Activated CD4-positive, alpha-beta T cell treated with anti-CD3 and anti-CD28 coated beads for 36 hours (primary cell): ENCODE measurements at regions not wholly inside any gene's neighbourhood (a gene's known extent, or its start where the extent isn't known, plus 50 kb on each side); places are given as distances from the start of the nearest gene placed in this dataset.
"Not testable (repeated sequence)": the region's sequence is repeated elsewhere in the genome, so short reads cannot be mapped to it uniquely, and the experiment has no call there.

Source experiments
- ATAC-seq: fragments of 200-7000 bp; cut with Tn5 transposase; one replicate; pipeline ENCODE4 v1.10.0; 2021; ENCODE audit warnings: mild to moderate bottlenecking, moderate library complexity
- CTCF ChIA-PET: fragments of 350-600 bp; sonication (Branson Sonifier 250); formaldehyde crosslinking; loops from one replicate; lab custom pipeline; 2021; ENCODE audit warnings: antibody characterized with exemption; lab: Charles Lee
- POLR2A ChIA-PET: fragments of 350-600 bp; sonication (Branson Sonifier 250); formaldehyde crosslinking; loops from one replicate; lab custom pipeline; 2021; ENCODE audit warnings: antibody characterized with exemption, inconsistent platforms; lab: Charles Lee
- DNase-seq: peaks from one replicate; pipeline ENCODE4 v3.0.0-alpha.2; 2020
- H3K27ac Mint-ChIP-seq: one replicate; pipeline ENCODE4 v1.8.0; 2021; ENCODE audit warnings: mixed read lengths
- H3K27me3 Mint-ChIP-seq: one replicate; pipeline ENCODE4 v1.8.0; 2021; ENCODE audit warnings: mixed read lengths
- H3K36me3 Mint-ChIP-seq: one replicate; pipeline ENCODE4 v1.8.0; 2021; ENCODE audit warnings: low read depth, mixed read lengths
- H3K4me1 Mint-ChIP-seq: one replicate; pipeline ENCODE4 v1.8.0; 2021; ENCODE audit warnings: mixed read lengths
- H3K4me3 Mint-ChIP-seq: one replicate; pipeline ENCODE4 v1.8.0; 2021; ENCODE audit warnings: mild to moderate bottlenecking, moderate library complexity, mixed read lengths
- H3K9me3 Mint-ChIP-seq: one replicate; pipeline ENCODE4 v1.8.0; 2021; ENCODE audit warnings: low read depth, mixed read lengths
- intact Hi-C, 2 experiments: fragments of 100-400 bp; cut with DNase I in 1 of 2; cut with micrococcal nuclease in 1 of 2; formaldehyde crosslinking; loops; one replicate each; pipeline versions ENCODE4 v1.14.2 to v1.15.1; 2022 to 2024; cut with DNase I, micrococcal nuclease

DNA sequence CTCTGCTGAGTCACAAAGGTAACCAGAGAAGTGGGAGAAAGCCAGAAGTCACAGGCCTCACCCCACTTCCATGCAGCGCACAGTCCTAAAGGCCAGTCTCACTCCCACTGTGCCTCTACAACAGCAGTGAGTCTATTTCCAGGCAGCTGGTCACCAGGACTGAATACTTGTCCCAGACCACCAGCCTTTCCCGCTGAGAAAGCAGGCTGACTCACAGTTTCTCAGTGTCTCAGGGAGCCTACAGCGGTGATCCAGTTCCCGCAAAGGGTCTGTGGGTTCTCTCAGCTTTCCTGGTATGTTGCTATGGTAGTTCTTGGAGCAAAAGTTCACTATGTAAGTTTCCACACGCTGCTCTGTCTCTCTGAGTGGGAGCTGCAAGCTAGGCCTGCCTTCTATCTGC is 622.5 kb downstream of the RNF144A start:
- Mint-ChIP-seq H3K27ac (peak overlapping the region; percentile 55), H3K9me3 (peaks cover 34% of the 10 kb centered on the region)

DNA sequence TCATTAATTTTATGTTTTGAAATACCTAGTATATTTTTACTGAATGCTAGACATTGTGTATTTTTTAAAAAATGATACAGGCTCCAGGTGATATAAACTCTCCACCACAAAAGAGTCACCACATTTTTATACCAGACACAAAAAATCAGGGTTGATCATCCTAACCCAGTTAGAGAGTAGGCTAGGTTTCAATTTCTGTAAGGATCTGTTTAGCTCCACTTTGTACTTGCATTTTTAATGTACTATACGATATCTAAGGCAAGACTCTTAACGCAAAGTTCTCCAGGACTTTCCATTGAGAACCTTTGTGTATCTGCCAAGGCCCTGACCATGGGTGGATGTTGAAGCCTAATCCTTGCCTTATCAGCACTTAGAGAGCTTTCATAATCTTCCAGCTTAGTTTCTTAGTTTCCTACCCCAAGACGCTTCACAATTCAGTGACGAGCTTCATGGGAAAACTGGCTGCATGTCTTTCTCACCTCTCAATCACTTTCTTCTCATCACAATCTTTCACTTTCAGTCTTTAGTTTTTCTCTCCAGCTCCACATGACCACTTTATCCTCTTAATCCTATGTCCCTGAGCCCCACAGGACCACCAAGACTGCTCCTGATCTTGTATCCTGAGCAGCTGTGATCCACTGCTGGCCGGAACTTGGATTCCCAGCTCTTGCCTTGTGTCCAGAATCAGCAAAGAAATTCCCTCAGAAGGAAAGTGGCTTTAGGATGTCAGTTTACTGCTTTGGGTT is 635.8 kb downstream of the RNF144A start:
- ChIA-PET CTCF (interaction anchor here (0.5 to 1.0 kb wide), 4 partner anchors 17 to 404 kb away, joined by 3 to 4 read pairs (median 3); no protein-coding TSS in a partner anchor), POLR2A (interaction anchor here (0.5 to 0.9 kb wide), 2 partner anchors 30 to 278 kb away, joined by 3 read pairs; no protein-coding TSS in a partner anchor)
- peaks cover 23% of the 10 kb centered on the region for H3K4me1 Mint-ChIP-seq
- DNase-seq (no peak), ATAC-seq (peak; percentile 92)
- H3K9me3 Mint-ChIP-seq: peaks cover 2% of the 10 kb centered on the region
- no peaks in the 10 kb centered on the region for H3K27me3 Mint-ChIP-seq
- intact Hi-C loops: no loop called here
- H3K27ac Mint-ChIP-seq: peak overlapping the region; percentile 48
- no peak overlapping the region for H3K4me3 Mint-ChIP-seq
- no peaks in the 10 kb centered on the region for H3K36me3 Mint-ChIP-seq

More for the DNA sequence above, 622.5 kb downstream of the RNF144A start:
- ChIA-PET POLR2A (no interaction called here), CTCF (interaction anchor here (1.1 to 1.4 kb wide), 2 partner anchors 12 to 16 kb away, joined by 3 read pairs; no protein-coding TSS in a partner anchor)
- H3K4me1 Mint-ChIP-seq: peaks cover 49% of the 10 kb centered on the region
- peaks cover 21% of the 10 kb centered on the region for H3K36me3 Mint-ChIP-seq
- peak; percentile 39 for ATAC-seq
- no peak for DNase-seq
- intact Hi-C loops: no loop called here
- no peaks in the 10 kb centered on the region for H3K27me3 Mint-ChIP-seq
- no peak overlapping the region for H3K4me3 Mint-ChIP-seq

DNA sequence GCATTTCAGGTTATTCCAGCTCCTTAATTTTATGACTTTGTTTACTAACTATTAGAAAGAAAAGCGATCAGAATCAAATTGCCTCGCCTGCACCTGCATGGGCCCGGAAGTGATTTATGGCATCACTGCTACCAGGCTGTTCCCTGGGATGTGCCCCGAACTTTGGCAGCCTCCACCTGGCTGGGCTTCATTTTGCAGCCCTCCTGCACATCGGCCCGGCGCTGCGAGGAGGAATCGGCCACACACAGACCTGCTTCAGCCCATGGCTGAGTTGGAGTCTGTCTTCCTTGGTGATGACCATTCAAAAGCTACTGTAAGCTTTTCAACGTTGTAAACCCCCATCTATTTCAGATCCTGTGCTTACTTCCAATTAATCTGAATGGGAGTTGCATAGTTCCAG is 638.0 kb downstream of the RNF144A start:
- Mint-ChIP-seq H3K9me3 (no peaks in the 10 kb centered on the region), H3K27me3 (no peaks in the 10 kb centered on the region), H3K36me3 (no peaks in the 10 kb centered on the region), H3K4me3 (no peak overlapping the region), H3K4me1 (peaks cover 26% of the 10 kb centered on the region), H3K27ac (no peak overlapping the region)
- POLR2A ChIA-PET: no interaction called here
- intact Hi-C loops: no loop called here
- CTCF ChIA-PET: interaction anchor here (0.8 to 1.2 kb wide), 3 partner anchors 10 to 13 kb away, joined by 3 to 5 read pairs (median 3); no protein-coding TSS in a partner anchor
- DNase-seq: no peak
- no peak for ATAC-seq

DNA sequence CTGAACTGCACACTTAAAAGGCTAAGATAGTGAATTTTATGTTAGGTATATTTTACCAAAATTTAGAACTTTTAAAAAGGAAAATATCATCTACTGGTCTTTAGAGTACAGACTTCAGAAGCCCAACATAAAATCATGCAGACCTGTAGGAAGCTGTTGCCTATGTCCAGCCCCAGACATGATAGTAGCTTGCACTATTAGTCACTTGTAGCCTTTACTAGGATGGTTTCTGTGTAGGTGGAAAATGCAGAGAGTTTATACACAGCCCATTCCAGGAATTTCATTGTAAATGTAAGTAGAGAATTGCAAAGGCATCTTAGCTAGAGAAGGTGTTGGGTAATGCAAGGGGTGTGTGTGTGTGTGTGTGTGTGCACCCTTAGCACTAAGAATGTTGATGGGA is 640.2 kb downstream of the RNF144A start:
- Mint-ChIP-seq H3K4me1 (peaks cover 26% of the 10 kb centered on the region), H3K4me3 (no peak overlapping the region), H3K27me3 (no peaks in the 10 kb centered on the region), H3K27ac (no peak overlapping the region), H3K36me3 (no peaks in the 10 kb centered on the region), H3K9me3 (no peaks in the 10 kb centered on the region)
- CTCF ChIA-PET: no interaction called here
- no peak for ATAC-seq
- POLR2A ChIA-PET: no interaction called here
- intact Hi-C loops: no loop called here
- DNase-seq: no peak

DNA sequence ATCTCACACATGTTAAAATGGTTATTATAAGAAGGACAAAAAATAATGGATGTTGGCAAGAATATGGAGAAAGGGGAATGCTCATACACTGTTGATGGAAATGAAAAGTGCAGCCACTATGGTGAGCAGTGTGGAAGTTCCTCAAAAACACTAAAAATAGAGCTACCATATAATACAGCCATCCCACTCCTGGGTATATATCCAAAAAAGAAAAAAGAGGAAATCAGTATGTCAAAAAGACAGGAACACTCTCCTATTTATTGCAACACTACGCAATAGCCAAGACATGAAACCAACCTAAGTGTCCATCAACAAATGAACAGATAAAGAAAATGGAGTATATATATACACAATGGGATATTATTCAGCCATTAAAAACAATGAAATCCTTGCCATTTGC is 642.6 kb downstream of the RNF144A start:
- intact Hi-C loops: loop anchor here in 1 of 2 experiments (10.0 kb wide), 1 partner anchor 985 kb away; no protein-coding TSS in a partner anchor
- DNase-seq (no peak), ATAC-seq (no peak)
- Mint-ChIP-seq H3K4me1 (peaks cover 14% of the 10 kb centered on the region), H3K9me3 (no peaks in the 10 kb centered on the region), H3K27me3 (no peaks in the 10 kb centered on the region), H3K4me3 (no peak overlapping the region), H3K27ac (no peak overlapping the region), H3K36me3 (peaks cover 3% of the 10 kb centered on the region)
- CTCF ChIA-PET: no interaction called here
- POLR2A ChIA-PET: no interaction called here

DNA sequence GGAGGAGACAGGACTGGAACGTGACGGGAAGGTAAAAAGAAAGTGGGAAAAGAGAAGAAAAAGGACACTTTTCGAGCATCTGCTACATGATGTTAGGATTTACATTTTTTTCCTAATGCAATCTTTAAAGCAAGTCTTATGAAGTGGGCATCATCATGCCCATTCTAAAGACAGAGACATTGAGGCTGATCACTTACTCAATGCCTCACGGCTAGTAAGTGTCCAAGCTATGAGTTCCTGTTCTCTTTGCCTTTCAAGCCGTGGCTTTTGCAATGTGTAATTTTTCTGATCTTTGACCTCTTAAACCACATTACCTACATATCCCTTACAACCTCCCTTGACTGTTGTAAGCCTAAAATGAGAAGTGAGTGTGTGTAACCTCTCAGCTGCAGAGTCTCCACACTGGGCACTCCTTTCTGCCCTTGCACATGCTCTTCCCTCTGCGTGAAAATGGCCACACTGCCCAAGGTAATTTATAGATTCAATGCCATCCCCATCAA is 649.2 kb downstream of the RNF144A start:
- POLR2A ChIA-PET: no interaction called here

DNA sequence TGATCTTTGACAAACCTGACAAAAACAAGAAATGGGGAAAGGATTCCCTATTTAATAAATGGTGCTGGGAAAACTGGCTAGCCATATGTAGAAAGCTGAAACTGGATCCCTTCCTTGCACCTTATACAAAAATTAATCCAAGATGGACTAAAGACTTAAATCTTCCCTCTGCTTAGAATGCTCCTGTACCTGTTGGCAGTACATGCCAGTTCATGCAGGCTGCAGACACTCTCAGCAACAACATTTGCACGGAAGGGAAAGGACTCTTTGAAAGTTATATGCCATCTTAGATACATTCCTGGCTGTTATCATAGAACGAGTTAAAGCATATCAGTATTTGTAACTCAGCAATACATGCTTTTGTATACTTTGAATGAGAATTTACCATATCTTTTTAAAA is 649.9 kb downstream of the RNF144A start:
- Mint-ChIP-seq H3K27ac (peak overlapping the region; percentile 88), H3K9me3 (peaks cover 11% of the 10 kb centered on the region), H3K4me1 (peaks cover 50% of the 10 kb centered on the region), H3K36me3 (peaks cover 38% of the 10 kb centered on the region), H3K4me3 (peak overlapping the region; percentile 9)
- peak; percentile 9 for ATAC-seq
- intact Hi-C loops: loop anchor here (1.0 to 10.0 kb wide), 9 partner anchors 40 to 978 kb away; no protein-coding TSS in a partner anchor
- ChIA-PET CTCF (interaction anchor here (1.0 to 1.6 kb wide), 7 partner anchors 12 to 977 kb away, joined by 3 to 11 read pairs (median 5); no protein-coding TSS in a partner anchor), POLR2A (interaction anchor here (0.5 to 1.1 kb wide), 3 partner anchors 43 to 301 kb away, joined by 3 read pairs; no protein-coding TSS in a partner anchor)
- DNase-seq, H3K27me3 Mint-ChIP-seq: not testable (repeated sequence)

More for the DNA sequence above, 649.2 kb downstream of the RNF144A start:
- intact Hi-C loops: loop anchor here (2.0 to 10.0 kb wide), 8 partner anchors 39 to 978 kb away; no protein-coding TSS in a partner anchor
- Mint-ChIP-seq H3K4me1 (peaks cover 44% of the 10 kb centered on the region), H3K27ac (peak overlapping the region; percentile 88), H3K27me3 (no peaks in the 10 kb centered on the region), H3K36me3 (peaks cover 35% of the 10 kb centered on the region), H3K4me3 (no peak overlapping the region), H3K9me3 (peaks cover 11% of the 10 kb centered on the region)
- CTCF ChIA-PET: interaction anchor here (0.6 to 1.4 kb wide), 3 partner anchors 11 to 977 kb away, joined by 3 to 6 read pairs (median 5); no protein-coding TSS in a partner anchor
- ATAC-seq: no peak
- DNase-seq: no peak

DNA sequence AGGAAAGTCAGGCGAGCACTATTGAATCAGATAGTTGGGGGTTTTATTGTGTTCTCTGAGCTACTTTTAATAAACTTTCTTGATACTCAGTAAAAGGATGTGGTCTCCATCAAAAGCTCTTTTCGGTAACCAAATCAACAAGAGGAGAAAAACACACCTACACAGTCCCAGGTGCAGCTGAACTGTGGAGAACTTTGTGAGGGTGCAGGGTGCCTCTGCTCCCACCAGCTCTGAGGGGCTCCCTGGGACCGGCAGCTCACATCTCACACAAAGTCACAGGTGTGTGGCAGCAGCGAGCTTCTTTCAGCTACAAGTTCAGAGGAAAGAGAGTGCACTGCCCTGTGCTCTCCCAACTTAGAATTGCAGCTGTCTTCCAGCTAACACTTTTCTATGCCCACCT is 650.4 kb downstream of the RNF144A start:
- Mint-ChIP-seq H3K27ac (peak overlapping the region; percentile 88), H3K4me1 (peaks cover 55% of the 10 kb centered on the region), H3K27me3 (no peaks in the 10 kb centered on the region), H3K9me3 (peaks cover 11% of the 10 kb centered on the region), H3K36me3 (peaks cover 40% of the 10 kb centered on the region), H3K4me3 (peak overlapping the region; percentile 9)
- DNase-seq (peak; percentile 81), ATAC-seq (peak; percentile 93)
- POLR2A ChIA-PET: interaction anchor here (0.5 to 1.1 kb wide), 3 partner anchors 43 to 300 kb away, joined by 3 read pairs; no protein-coding TSS in a partner anchor
- CTCF ChIA-PET: interaction anchor here (0.8 to 1.6 kb wide), 8 partner anchors 12 to 976 kb away, joined by 3 to 11 read pairs (median 4); no protein-coding TSS in a partner anchor
- intact Hi-C loops: loop anchor here (1.0 to 10.0 kb wide), 10 partner anchors 17 to 977 kb away; no protein-coding TSS in a partner anchor

DNA sequence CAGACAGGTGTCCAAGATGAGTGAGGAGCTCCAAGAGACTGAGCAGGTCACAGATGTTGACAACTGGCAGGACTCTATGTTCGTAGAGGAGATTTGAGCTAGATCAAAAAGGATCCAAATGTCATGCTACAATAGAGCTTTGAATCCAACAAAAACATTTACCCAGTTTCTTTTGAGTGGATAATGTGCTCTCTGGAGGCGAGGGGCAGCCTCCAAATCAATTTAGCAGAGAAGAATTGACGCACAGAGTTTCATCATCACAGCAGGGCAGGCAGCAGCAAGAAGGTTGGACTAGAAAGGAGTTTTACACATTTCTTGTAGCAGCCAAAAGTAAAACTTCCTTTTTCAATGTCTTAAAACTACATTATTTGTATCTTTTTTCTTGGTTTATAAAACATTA is 653.0 kb downstream of the RNF144A start:
- CTCF ChIA-PET: interaction anchor here (0.6 kb wide), 1 partner anchor 246 kb away, joined by 3 read pairs; no protein-coding TSS in a partner anchor
- Mint-ChIP-seq H3K4me3 (no peak overlapping the region), H3K36me3 (peaks cover 33% of the 10 kb centered on the region), H3K4me1 (peaks cover 63% of the 10 kb centered on the region), H3K27ac (peak overlapping the region; percentile 73), H3K9me3 (peaks cover 12% of the 10 kb centered on the region), H3K27me3 (no peaks in the 10 kb centered on the region)
- intact Hi-C loops: loop anchor here in 1 of 2 experiments (10.0 kb wide), 1 partner anchor 365 kb away; no protein-coding TSS in a partner anchor
- ATAC-seq (no peak), DNase-seq (no peak)
- POLR2A ChIA-PET: interaction anchor here (0.6 kb wide), 1 partner anchor 597 kb away, joined by 3 read pairs; no protein-coding TSS in a partner anchor

DNA sequence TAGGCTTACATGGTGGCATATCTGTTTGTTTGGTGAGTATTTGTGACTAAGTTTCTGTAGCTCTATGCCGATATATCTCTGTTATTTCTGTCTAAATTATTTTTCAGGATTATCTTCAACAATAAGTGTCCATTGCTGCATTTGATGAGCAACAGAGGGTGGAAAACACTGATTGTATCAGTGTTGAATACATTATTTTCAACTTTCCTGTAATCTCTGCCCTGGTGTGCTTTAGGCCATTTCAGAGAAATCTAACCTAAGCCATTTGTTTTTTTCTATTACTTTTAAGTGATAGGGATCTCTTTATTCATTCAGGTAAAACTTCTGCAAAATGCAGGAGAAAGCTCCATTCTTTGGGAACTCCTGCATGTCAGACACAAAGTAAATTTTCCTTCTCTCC is 654.5 kb downstream of the RNF144A start:
- peaks cover 20% of the 10 kb centered on the region for H3K36me3 Mint-ChIP-seq
- H3K27me3 Mint-ChIP-seq: no peaks in the 10 kb centered on the region
- no peak for ATAC-seq
- ChIA-PET POLR2A (no interaction called here), CTCF (no interaction called here)
- no peak for DNase-seq
- peak overlapping the region; percentile 26 for H3K27ac Mint-ChIP-seq
- intact Hi-C loops: loop anchor here in 1 of 2 experiments (10.0 kb wide), 1 partner anchor 367 kb away; no protein-coding TSS in a partner anchor
- H3K4me3 Mint-ChIP-seq: no peak overlapping the region
- peaks cover 9% of the 10 kb centered on the region for H3K9me3 Mint-ChIP-seq
- H3K4me1 Mint-ChIP-seq: peaks cover 54% of the 10 kb centered on the region

DNA sequence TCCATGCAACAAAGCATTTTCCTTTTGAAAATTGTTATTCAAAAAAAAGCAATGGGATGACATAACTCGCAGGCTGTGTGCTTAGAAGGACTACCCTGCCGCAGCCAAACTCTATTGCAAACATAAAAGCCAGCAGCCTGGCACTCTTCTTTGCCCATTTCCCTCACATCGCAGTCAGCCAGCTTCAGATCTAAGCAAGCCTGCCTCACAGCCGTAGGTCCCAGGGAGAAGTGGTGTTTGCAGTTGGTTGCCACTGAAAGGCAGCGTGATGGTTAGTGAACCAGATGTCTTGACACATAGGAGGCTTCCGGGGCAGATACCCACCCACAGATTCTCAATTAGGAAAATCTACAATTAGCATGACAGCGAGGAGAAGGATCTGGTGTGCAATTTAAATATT is 655.2 kb downstream of the RNF144A start:
- ATAC-seq (peak; percentile 56), DNase-seq (peak; percentile 65)
- POLR2A ChIA-PET: no interaction called here
- Mint-ChIP-seq H3K4me3 (no peak overlapping the region), H3K27me3 (no peaks in the 10 kb centered on the region), H3K9me3 (peaks cover 10% of the 10 kb centered on the region), H3K36me3 (peaks cover 17% of the 10 kb centered on the region), H3K27ac (no peak overlapping the region), H3K4me1 (peaks cover 47% of the 10 kb centered on the region)
- CTCF ChIA-PET: no interaction called here
- intact Hi-C loops: loop anchor here in 1 of 2 experiments (10.0 kb wide), 1 partner anchor 368 kb away; no protein-coding TSS in a partner anchor
